ENCODE measurements at regions not wholly inside any gene's neighbourhood (a gene's known extent, or its start where the extent isn't known, plus 50 kb on each side); places are given as distances from the start of the nearest gene placed in this dataset.
"Not testable (repeated sequence)": the region's sequence is repeated elsewhere in the genome, so short reads cannot be mapped to it uniquely, and the experiment has no call there.

DNA sequence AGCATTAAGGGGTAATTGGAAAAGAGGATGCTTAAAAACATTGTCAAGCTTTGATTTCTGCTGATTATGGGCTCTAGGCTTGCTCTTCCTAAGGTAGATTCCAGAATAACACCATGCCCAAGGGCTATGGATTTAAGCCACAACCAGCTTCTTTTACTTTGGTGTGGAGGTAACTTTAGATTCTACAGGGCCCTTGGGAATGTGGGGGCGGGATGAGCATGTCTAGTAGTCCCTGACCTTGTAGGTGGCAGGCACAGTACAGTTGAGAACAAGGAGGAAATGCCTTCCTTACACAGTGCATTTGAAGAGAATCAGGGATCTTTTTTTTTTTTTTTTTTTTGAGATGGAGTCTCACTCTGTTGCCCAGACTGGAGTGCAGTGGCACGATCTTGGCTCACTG lies 364.2 kb downstream of the NYAP2 start:
- H3K27ac Mint-ChIP-seq: no peak overlapping the region

DNA sequence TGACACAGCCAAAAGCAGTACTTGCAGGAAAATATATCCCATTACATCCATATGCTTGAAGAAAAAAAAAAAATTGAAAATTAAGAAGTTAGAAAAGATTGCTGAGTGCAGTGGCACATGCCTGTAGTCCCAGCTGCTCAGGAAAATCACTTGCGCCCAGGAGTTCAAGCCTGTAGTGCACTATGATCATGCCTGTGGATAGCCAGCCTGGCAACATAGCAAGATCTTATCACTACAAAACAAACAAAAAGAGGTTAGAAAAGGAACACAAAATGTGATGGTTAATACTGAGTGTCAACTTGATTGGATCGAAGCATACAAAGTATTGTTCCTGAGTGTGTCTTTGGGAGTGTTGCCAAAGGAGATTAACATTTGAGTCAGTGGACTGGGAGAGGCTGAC lies 361.9 kb downstream of the NYAP2 start:
- H3K27me3 Mint-ChIP-seq: peaks cover 0 to 4% of the 10 kb centered on the region in 2 donors
- no peak overlapping the region for H3K4me3 Mint-ChIP-seq
- Histone ChIP-seq H3K9me3 (ENCODE audit: low read length) (no peaks in the 10 kb centered on the region), H3K27me3 (ENCODE audit: insufficient read depth, low read length, poor library complexity, severe bottlenecking) (no peaks in the 10 kb centered on the region), H3K4me3 (ENCODE audit: low read length) (no peak overlapping the region), H3K27ac (ENCODE audit: low read depth, low read length) (no peak overlapping the region), H3K4me1 (ENCODE audit: insufficient read depth, low read length) (no peaks in the 10 kb centered on the region), H3K36me3 (ENCODE audit: insufficient read depth, low read length) (no peaks in the 10 kb centered on the region)
- ChIA-PET CTCF (no interaction called here), POLR2A (no interaction called here)
- no peaks in the 10 kb centered on the region for H3K36me3 Mint-ChIP-seq
- no peaks in the 10 kb centered on the region for H3K4me1 Mint-ChIP-seq
- no peak for DNase-seq
- no peak overlapping the region for H3K27ac Mint-ChIP-seq
- no peaks in the 10 kb centered on the region for H3K9me3 Mint-ChIP-seq

More for the DNA sequence above, 364.2 kb downstream of the NYAP2 start:
- Mint-ChIP-seq H3K4me3 (no peak overlapping the region), H3K9me3 (no peaks in the 10 kb centered on the region), H3K27me3 (peaks cover 3 to 4% of the 10 kb centered on the region in 2 donors), H3K4me1 (no peaks in the 10 kb centered on the region), H3K36me3 (no peaks in the 10 kb centered on the region)
- ChIA-PET CTCF (no interaction called here), POLR2A (no interaction called here)
- no peak overlapping the region for H3K27ac ChIP-seq (ENCODE audit: low read depth, low read length)
- no peaks in the 10 kb centered on the region for H3K9me3 ChIP-seq (ENCODE audit: low read length)
- no peaks in the 10 kb centered on the region for H3K36me3 ChIP-seq (ENCODE audit: insufficient read depth, low read length)
- H3K4me3 ChIP-seq (ENCODE audit: low read length): no peak overlapping the region
- no peaks in the 10 kb centered on the region for H3K4me1 ChIP-seq (ENCODE audit: insufficient read depth, low read length)
- no peaks in the 10 kb centered on the region for H3K27me3 ChIP-seq (ENCODE audit: insufficient read depth, low read length, poor library complexity, severe bottlenecking)
- no peak for DNase-seq

DNA sequence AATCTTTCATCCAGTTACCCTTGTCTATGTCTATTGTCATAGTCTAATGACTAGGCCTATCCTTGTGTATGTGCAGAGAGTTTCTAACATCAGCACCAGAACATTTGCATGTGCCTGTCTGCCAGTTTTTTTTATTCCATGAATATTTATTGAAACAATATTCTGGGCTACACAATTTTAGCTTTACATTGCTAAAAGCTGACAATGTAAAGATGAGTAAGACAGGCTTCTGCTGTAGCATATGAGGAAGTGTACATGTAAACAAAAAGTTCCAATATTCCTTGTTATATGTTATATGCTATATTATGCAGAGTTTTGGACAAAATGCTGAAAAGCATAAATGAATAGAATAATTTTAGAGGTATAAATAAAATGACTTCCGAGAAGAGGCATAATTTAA lies 357.7 kb downstream of the NYAP2 start:
- no peak overlapping the region for H3K27ac ChIP-seq (ENCODE audit: low read depth, low read length)
- H3K4me3 ChIP-seq (ENCODE audit: low read length): no peak overlapping the region
- no peaks in the 10 kb centered on the region for H3K9me3 ChIP-seq (ENCODE audit: low read length)
- POLR2A ChIA-PET: no interaction called here
- no peaks in the 10 kb centered on the region for H3K4me1 Mint-ChIP-seq
- H3K36me3 ChIP-seq (ENCODE audit: insufficient read depth, low read length): no peaks in the 10 kb centered on the region
- no peaks in the 10 kb centered on the region for H3K27me3 ChIP-seq (ENCODE audit: insufficient read depth, low read length, poor library complexity, severe bottlenecking)
- no peak overlapping the region for H3K4me3 Mint-ChIP-seq
- CTCF ChIA-PET: no interaction called here
- no peaks in the 10 kb centered on the region for H3K9me3 Mint-ChIP-seq
- H3K27me3 Mint-ChIP-seq: no peaks in the 10 kb centered on the region
- H3K27ac Mint-ChIP-seq: no peak overlapping the region
- no peak for DNase-seq
- no peaks in the 10 kb centered on the region for H3K36me3 Mint-ChIP-seq
- no peaks in the 10 kb centered on the region for H3K4me1 ChIP-seq (ENCODE audit: insufficient read depth, low read length)

DNA sequence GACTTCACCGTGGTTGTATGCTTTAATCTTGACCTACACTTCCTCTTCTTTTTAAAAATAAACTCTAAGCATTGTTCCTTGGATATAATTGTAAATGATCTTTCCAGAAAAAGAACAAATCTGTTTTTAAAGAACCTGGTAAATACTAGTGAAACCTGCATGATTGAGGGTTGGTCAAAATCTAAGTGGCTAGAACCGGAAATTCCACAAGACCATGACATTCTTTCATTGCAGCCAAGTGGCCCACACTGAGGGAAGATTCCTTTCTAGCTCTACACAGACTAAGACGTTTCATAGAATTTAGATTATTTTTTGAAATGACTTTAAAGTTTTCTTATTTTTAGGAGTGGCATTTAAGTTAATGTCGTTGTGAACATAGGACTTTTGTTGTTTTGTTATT lies 356.7 kb downstream of the NYAP2 start:
- no peak overlapping the region for H3K27ac ChIP-seq (ENCODE audit: low read depth, low read length)
- no peak overlapping the region for H3K4me3 ChIP-seq (ENCODE audit: low read length)
- DNase-seq: no peak
- no peaks in the 10 kb centered on the region for H3K27me3 ChIP-seq (ENCODE audit: insufficient read depth, low read length, poor library complexity, severe bottlenecking)
- no peaks in the 10 kb centered on the region for H3K27me3 Mint-ChIP-seq
- ChIA-PET POLR2A (no interaction called here), CTCF (no interaction called here)
- no peaks in the 10 kb centered on the region for H3K4me1 ChIP-seq (ENCODE audit: insufficient read depth, low read length)
- no peaks in the 10 kb centered on the region for H3K4me1 Mint-ChIP-seq
- H3K36me3 Mint-ChIP-seq: no peaks in the 10 kb centered on the region
- no peak overlapping the region for H3K27ac Mint-ChIP-seq
- H3K4me3 Mint-ChIP-seq: no peak overlapping the region
- no peaks in the 10 kb centered on the region for H3K9me3 ChIP-seq (ENCODE audit: low read length)
- H3K9me3 Mint-ChIP-seq: no peaks in the 10 kb centered on the region
- H3K36me3 ChIP-seq (ENCODE audit: insufficient read depth, low read length): no peaks in the 10 kb centered on the region

DNA sequence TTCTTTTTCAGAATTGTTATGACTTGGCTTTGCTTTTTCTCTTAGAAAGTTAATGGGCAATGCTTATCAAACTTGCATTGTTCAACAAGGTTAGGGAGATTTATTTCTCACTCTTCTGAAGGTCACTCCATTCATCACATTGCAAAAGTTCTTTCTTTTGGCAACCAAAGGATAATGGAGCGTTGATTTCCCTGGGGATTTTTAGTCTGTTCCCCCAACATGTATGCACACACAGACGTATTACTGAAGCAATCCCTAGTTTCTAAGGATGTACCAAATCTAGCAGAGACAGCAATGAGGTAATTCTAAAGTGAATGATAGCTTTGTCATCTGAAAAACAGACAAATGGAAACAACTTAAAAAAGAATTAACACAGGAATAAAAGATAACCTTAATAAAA lies 349.1 kb downstream of the NYAP2 start:
- H3K27me3 ChIP-seq (ENCODE audit: insufficient read depth, low read length, poor library complexity, severe bottlenecking): no peaks in the 10 kb centered on the region
- H3K4me1 Mint-ChIP-seq: no peaks in the 10 kb centered on the region
- CTCF ChIA-PET: no interaction called here
- no peak overlapping the region for H3K27ac Mint-ChIP-seq
- peaks cover 0 to 4% (median 0%) of the 10 kb centered on the region in 5 donors for H3K9me3 Mint-ChIP-seq
- no peak for DNase-seq
- no peaks in the 10 kb centered on the region for H3K27me3 Mint-ChIP-seq
- H3K4me3 ChIP-seq (ENCODE audit: low read length): no peak overlapping the region
- POLR2A ChIA-PET: no interaction called here
- H3K4me1 ChIP-seq (ENCODE audit: insufficient read depth, low read length): no peaks in the 10 kb centered on the region
- H3K9me3 ChIP-seq (ENCODE audit: low read length): no peaks in the 10 kb centered on the region
- H3K4me3 Mint-ChIP-seq: no peak overlapping the region
- no peak overlapping the region for H3K27ac ChIP-seq (ENCODE audit: low read depth, low read length)
- H3K36me3 Mint-ChIP-seq: no peaks in the 10 kb centered on the region
- H3K36me3 ChIP-seq (ENCODE audit: insufficient read depth, low read length): no peaks in the 10 kb centered on the region

DNA sequence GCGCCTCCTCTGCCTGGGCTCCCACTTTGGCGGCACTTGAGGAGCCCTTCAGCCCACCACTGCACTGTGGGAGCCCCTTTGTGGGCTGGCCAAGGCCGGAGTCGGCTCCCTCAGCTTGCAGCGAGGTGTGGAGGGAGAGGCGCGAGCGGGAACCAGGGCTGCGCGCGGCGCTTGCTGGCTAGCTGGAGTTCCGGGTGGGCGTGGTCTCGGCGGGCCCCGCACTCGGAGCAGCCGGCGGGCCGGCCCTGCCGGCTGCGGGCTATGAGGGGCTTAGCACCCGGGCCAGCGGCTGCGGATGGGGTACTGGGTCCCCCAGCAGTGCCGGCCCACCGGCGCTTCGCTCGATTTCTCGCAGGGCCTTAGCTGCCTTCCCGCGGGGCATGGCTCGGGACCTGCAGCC lies 344.5 kb downstream of the NYAP2 start:
- H3K27me3 ChIP-seq (ENCODE audit: insufficient read depth, low read length, poor library complexity, severe bottlenecking); DNase-seq; H3K27me3 Mint-ChIP-seq; H3K9me3 Mint-ChIP-seq; POLR2A ChIA-PET; H3K36me3 Mint-ChIP-seq; H3K4me1 ChIP-seq (ENCODE audit: insufficient read depth, low read length); H3K36me3 ChIP-seq (ENCODE audit: insufficient read depth, low read length); H3K4me1 Mint-ChIP-seq; H3K4me3 ChIP-seq (ENCODE audit: low read length); H3K27ac ChIP-seq (ENCODE audit: low read depth, low read length); H3K9me3 ChIP-seq (ENCODE audit: low read length); H3K27ac Mint-ChIP-seq; H3K4me3 Mint-ChIP-seq: not testable (repeated sequence)
- CTCF ChIA-PET: interaction anchor here (1.4 kb wide), 1 partner anchor 15 kb away, joined by 3 read pairs; no protein-coding TSS in a partner anchor

DNA sequence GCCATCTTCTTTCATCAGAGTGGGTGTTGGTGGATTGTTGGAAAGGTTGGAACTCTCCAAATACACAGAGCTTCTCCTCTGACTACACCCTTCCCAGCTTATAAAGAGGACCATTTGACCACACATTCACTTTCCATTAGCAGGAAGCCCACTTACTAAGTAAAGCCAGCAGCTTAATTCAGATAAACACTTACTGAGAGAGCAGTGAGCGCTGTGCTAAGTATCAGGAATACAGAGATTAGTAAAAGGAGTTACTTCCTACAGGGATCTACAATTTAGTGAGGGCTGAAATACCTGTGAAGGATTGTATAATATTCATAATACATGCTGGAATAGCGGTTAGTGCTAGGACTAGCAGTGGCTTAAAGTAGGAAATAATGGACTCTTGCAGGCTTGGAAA lies 343.0 kb downstream of the NYAP2 start:
- H3K9me3 ChIP-seq (ENCODE audit: low read length): no peaks in the 10 kb centered on the region
- H3K4me1 Mint-ChIP-seq: no peaks in the 10 kb centered on the region
- no peak overlapping the region for H3K27ac Mint-ChIP-seq
- no peak overlapping the region for H3K4me3 Mint-ChIP-seq
- H3K36me3 Mint-ChIP-seq: no peaks in the 10 kb centered on the region
- no peaks in the 10 kb centered on the region for H3K27me3 ChIP-seq (ENCODE audit: insufficient read depth, low read length, poor library complexity, severe bottlenecking)
- CTCF ChIA-PET: no interaction called here
- no peak overlapping the region for H3K27ac ChIP-seq (ENCODE audit: low read depth, low read length)
- no peaks in the 10 kb centered on the region for H3K4me1 ChIP-seq (ENCODE audit: insufficient read depth, low read length)
- no peak for DNase-seq
- no peak overlapping the region for H3K4me3 ChIP-seq (ENCODE audit: low read length)
- H3K9me3 Mint-ChIP-seq: peaks cover 0 to 5% (median 0%) of the 10 kb centered on the region in 5 donors
- POLR2A ChIA-PET: no interaction called here
- no peaks in the 10 kb centered on the region for H3K36me3 ChIP-seq (ENCODE audit: insufficient read depth, low read length)
- H3K27me3 Mint-ChIP-seq: peaks cover 3 to 6% of the 10 kb centered on the region in 2 donors

DNA sequence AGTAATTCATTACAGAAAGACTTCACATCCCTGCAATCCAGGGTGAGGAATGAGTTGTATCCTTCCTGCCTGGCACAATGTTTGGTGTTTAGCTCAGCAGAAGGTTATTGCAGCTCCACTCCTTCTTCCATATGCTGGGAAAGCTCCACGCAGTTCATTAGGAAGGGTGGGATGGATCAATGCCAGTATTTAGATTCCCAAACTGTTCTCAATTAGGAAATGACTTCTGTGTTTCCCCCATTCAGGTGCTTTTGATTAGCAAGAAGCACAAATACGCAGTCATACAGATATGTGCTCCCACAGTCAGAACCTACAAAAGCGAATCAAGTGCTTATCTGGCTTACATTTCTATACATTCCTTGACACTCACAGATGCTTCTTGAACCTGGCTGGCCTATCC lies 340.6 kb downstream of the NYAP2 start:
- Histone ChIP-seq H3K27me3 (ENCODE audit: insufficient read depth, low read length, poor library complexity, severe bottlenecking) (no peaks in the 10 kb centered on the region), H3K4me1 (ENCODE audit: insufficient read depth, low read length) (no peaks in the 10 kb centered on the region), H3K27ac (ENCODE audit: low read depth, low read length) (no peak overlapping the region), H3K9me3 (ENCODE audit: low read length) (no peaks in the 10 kb centered on the region), H3K36me3 (ENCODE audit: insufficient read depth, low read length) (no peaks in the 10 kb centered on the region), H3K4me3 (ENCODE audit: low read length) (no peak overlapping the region)
- ChIA-PET CTCF (no interaction called here), POLR2A (no interaction called here)
- H3K9me3 Mint-ChIP-seq: peaks cover 0 to 1% (median 0%) of the 10 kb centered on the region in 5 donors
- H3K27me3 Mint-ChIP-seq: peaks cover 3 to 6% of the 10 kb centered on the region in 2 donors
- no peak for DNase-seq
- H3K4me3 Mint-ChIP-seq: no peak overlapping the region
- no peak overlapping the region for H3K27ac Mint-ChIP-seq
- H3K36me3 Mint-ChIP-seq: no peaks in the 10 kb centered on the region
- no peaks in the 10 kb centered on the region for H3K4me1 Mint-ChIP-seq

DNA sequence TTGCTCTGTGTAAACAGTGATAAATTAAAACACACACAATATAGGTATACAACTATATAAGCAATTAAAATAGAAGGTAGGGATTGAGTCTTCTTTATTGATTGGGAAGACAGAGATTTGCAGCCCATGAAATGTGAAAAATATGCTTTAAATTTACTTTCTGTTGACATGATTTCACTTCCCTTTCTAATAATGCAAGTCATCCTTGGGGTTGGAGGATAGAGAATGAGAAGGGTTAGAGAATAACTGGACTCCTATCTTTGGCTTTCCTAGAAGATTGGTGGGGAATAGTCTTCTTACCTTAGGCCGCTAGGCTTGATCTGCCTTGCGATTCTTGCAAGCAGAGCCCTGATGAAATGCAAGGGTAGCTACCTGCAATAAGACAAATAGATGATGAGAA lies 339.8 kb downstream of the NYAP2 start:
- H3K36me3 ChIP-seq (ENCODE audit: insufficient read depth, low read length): no peaks in the 10 kb centered on the region
- H3K4me1 ChIP-seq (ENCODE audit: insufficient read depth, low read length): no peaks in the 10 kb centered on the region
- Mint-ChIP-seq H3K4me1 (no peaks in the 10 kb centered on the region), H3K36me3 (no peaks in the 10 kb centered on the region), H3K4me3 (no peak overlapping the region), H3K27ac (no peak overlapping the region), H3K9me3 (peaks cover 0 to 1% (median 0%) of the 10 kb centered on the region in 5 donors), H3K27me3 (peaks cover 6% of the 10 kb centered on the region in 2 donors)
- no peak for DNase-seq
- no peaks in the 10 kb centered on the region for H3K9me3 ChIP-seq (ENCODE audit: low read length)
- H3K27ac ChIP-seq (ENCODE audit: low read depth, low read length): no peak overlapping the region
- POLR2A ChIA-PET: no interaction called here
- H3K4me3 ChIP-seq (ENCODE audit: low read length): no peak overlapping the region
- no peaks in the 10 kb centered on the region for H3K27me3 ChIP-seq (ENCODE audit: insufficient read depth, low read length, poor library complexity, severe bottlenecking)
- CTCF ChIA-PET: no interaction called here

All from CD8-positive, alpha-beta memory T cell (primary cell).